Transverse colon (tissue), 4 donors: ENCODE measurements at regions not wholly inside any gene's neighbourhood (a gene's known extent, or its start where the extent isn't known, plus 50 kb on each side); places are given as distances from the start of the nearest gene placed in this dataset.

Experiments used
- EP300 ChIP-seq: sonication (generic); formaldehyde crosslinking; IDR thresholded peaks from one replicate; pipeline ENCODE4 v1.6.1; 2017; ENCODE audit warnings: antibody characterized with exemption, low read depth
- POLR2A ChIP-seq: fragments of 450-650 bp; IDR thresholded peaks from one replicate; pipeline ENCODE4 v1.6.1; 2016; ENCODE audit warnings: antibody characterized with exemption, mild to moderate bottlenecking, moderate library complexity
- POLR2AphosphoS5 ChIP-seq, 3 donors: sonication (generic); formaldehyde crosslinking; IDR thresholded peaks; one replicate each; pipeline ENCODE4 v1.6.1; 2016; ENCODE audit warnings: antibody characterized with exemption in 3 of 3
- TF ChIP-seq, protein P1 (sequence below), 5 experiments: fragments of 200-600 bp in 3 of 5; fragments of 450-650 bp in 2 of 5; sonication (generic) in 3 of 5; IDR thresholded peaks; 1 replicate in 2 of 5; 2 replicates in 3 of 5; pipeline ENCODE4 v1.5.1; 2016 to 2017; ENCODE audit warnings: antibody characterized with exemption in 5 of 5, inconsistent platforms in 3 of 5, mild to moderate bottlenecking in 2 of 5, moderate library complexity in 1 of 5

DNA sequence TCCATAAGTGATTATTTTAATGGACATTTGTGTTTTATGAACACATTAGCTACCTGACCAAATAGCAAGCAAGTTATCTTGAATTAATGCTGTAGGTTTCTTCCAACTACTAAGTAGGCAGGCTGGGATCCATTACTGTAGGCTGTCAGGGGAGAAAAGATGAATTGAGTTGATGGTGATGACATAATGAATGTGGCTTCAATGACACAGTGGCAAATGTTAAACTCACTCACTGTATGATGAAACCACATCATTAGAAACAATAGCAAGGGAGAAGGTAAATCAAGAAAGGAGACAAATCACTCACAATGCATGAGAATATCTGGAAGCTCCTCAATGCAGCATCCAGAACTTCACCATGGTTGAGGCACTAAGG lies 529.7 kb upstream of the CITED2 start:
- TF ChIP-seq, protein P1, sequence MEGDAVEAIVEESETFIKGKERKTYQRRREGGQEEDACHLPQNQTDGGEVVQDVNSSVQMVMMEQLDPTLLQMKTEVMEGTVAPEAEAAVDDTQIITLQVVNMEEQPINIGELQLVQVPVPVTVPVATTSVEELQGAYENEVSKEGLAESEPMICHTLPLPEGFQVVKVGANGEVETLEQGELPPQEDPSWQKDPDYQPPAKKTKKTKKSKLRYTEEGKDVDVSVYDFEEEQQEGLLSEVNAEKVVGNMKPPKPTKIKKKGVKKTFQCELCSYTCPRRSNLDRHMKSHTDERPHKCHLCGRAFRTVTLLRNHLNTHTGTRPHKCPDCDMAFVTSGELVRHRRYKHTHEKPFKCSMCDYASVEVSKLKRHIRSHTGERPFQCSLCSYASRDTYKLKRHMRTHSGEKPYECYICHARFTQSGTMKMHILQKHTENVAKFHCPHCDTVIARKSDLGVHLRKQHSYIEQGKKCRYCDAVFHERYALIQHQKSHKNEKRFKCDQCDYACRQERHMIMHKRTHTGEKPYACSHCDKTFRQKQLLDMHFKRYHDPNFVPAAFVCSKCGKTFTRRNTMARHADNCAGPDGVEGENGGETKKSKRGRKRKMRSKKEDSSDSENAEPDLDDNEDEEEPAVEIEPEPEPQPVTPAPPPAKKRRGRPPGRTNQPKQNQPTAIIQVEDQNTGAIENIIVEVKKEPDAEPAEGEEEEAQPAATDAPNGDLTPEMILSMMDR (IDR thresholded peaks at IDR 0.05): no peak
- no peak for TF ChIP-seq POLR2A
- TF ChIP-seq EP300: no peak
- TF ChIP-seq POLR2AphosphoS5 (IDR thresholded peaks at IDR 0.05): no peak
